ENCODE measurements at regions not wholly inside any gene's neighbourhood (a gene's known extent, or its start where the extent isn't known, plus 50 kb on each side); places are given as distances from the start of the nearest gene placed in this dataset.
"Not testable (repeated sequence)": the region's sequence is repeated elsewhere in the genome, so short reads cannot be mapped to it uniquely, and the experiment has no call there.

DNA sequence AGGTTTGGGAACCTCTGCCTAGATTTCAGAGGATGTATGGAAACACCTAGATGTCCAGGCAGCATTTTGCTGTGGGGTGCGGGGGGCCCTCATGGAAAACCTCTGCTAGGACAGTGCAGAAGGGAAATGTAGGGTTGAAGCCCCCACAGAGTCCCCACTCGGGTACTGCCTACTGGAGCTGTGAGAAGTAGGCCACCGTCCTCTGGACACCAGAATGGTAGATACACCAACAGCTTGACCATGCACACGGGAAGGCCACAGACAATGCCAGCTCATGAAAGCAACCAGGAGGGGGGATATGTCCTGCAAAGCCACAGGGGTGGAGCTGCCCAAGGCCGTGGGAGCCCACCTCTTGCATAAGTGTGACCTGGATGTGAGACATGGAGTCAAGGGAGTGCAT, 1336.5 kb downstream of the SPATA31A7 start:
- DNase-seq; H3K27ac Mint-ChIP-seq; H3K4me3 Mint-ChIP-seq; POLR2A ChIA-PET; ATAC-seq; H3K27me3 Mint-ChIP-seq (ENCODE audit: low read depth); CTCF ChIA-PET; H3K4me1 Mint-ChIP-seq (ENCODE audit: low read depth); H3K36me3 Mint-ChIP-seq (ENCODE audit: low read depth); H3K9me3 Mint-ChIP-seq (ENCODE audit: insufficient read depth): not testable (repeated sequence)

DNA sequence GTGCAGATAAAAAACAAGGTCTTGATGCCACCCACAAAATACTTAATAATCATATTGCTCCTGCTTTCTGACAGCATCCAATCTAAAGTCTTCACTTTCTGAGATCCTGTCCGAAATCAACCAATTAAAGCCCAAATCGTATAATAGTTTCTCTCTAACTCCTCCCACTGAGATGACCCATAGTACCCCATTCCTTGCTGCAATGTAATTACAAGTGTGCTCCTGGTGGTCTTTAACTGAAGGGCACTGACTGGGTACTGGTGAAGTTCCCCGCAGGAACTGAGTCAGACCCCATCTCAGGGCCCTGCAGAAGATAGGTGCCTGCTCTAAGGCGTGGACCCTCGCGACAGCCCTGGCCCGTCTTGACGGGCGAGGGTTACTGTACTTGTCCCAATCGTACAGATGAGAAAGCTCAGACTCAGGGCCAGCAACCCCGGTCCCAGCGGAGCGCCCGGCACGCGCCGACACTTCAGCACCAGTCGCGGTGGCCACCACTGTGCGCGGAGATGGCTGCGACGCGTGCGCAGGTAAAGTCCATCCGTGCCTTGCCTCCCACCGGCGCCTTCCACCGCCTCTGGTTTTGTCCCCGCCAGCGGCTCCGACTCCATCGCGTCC, 1342.4 kb downstream of the SPATA31A7 start:
- H3K27ac Mint-ChIP-seq; POLR2A ChIA-PET; H3K27me3 Mint-ChIP-seq (ENCODE audit: low read depth); H3K36me3 Mint-ChIP-seq (ENCODE audit: low read depth); CTCF ChIA-PET; ATAC-seq; H3K9me3 Mint-ChIP-seq (ENCODE audit: insufficient read depth); H3K4me1 Mint-ChIP-seq (ENCODE audit: low read depth): not testable (repeated sequence)
- peak; percentile 21 for DNase-seq
- H3K4me3 Mint-ChIP-seq: peak overlapping the region; percentile 86

DNA sequence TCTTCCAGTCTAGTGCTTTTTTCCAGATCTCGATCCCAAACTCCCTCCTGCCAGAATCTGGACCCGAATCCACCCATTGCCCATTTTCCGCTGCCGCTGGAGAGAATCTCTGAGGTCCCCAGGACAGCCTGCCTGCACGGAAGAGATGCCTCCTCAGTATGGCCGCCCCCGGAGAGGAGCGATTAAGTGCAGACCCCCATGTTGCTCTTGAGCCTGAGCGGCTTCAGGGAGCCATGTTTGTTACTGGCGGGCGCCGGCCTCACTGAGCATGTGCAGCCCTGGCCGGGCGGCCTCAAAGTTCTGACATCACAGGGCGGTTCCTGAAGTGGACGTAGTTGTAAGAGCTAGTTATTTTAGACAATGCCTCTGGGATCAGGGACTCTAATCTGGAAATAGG, 1342.9 kb downstream of the SPATA31A7 start:
- H3K27me3 Mint-ChIP-seq (ENCODE audit: low read depth): not testable (repeated sequence)

DNA sequence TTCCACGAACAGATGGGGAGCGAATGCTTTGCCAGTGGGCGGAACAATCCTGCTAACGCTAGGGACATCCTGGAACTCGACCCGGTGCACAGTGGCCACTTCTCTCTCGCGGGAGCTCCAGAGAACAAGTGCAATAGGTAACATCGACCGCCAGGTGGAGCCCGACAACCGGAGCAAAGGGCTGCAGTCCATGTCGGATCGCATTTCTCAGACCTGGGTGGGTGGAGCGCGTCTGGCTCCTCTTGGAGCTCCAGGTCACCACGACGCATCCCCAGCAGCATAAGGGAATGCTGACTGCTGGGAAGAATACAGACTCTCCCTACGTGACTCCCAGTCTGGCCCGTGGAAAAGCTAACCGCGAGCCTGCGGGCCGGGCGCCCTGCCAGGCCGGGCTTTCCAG, 1360.7 kb downstream of the SPATA31A7 start:
- DNase-seq; H3K4me1 Mint-ChIP-seq (ENCODE audit: low read depth); POLR2A ChIA-PET; H3K9me3 Mint-ChIP-seq (ENCODE audit: insufficient read depth); H3K36me3 Mint-ChIP-seq (ENCODE audit: low read depth); H3K27ac Mint-ChIP-seq; H3K4me3 Mint-ChIP-seq; H3K27me3 Mint-ChIP-seq (ENCODE audit: low read depth); CTCF ChIA-PET; ATAC-seq: not testable (repeated sequence)

More for the DNA sequence above, 1342.9 kb downstream of the SPATA31A7 start:
- CTCF ChIA-PET; ATAC-seq; H3K36me3 Mint-ChIP-seq (ENCODE audit: low read depth); POLR2A ChIA-PET; H3K9me3 Mint-ChIP-seq (ENCODE audit: insufficient read depth); H3K4me1 Mint-ChIP-seq (ENCODE audit: low read depth): not testable (repeated sequence)
- Mint-ChIP-seq H3K4me3 (peak overlapping the region; percentile 86), H3K27ac (peak overlapping the region; percentile 91)
- peak; percentile 50 for DNase-seq

DNA sequence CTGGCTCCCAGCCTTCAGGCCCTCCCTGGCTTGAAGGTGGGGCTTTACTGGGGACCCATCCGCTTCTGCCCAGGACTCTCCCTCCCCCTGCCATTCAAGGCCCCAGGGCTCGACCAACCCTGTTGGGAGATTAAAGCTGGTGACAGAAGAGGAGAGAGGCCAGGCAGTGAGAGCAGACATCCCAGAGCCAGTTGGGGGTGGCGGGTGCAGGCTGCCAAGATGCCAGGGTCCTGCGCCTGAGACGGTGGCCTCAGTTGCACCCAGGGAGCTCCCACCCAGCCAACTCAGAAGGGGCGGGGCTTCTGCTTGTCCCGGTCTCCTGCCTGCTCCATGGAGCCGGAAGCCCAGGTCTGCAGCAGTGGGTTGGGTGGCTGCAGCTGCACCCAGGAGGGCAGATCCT, 1370.8 kb downstream of the SPATA31A7 start:
- H3K9me3 Mint-ChIP-seq (ENCODE audit: insufficient read depth); ATAC-seq; H3K4me3 Mint-ChIP-seq; H3K27ac Mint-ChIP-seq; POLR2A ChIA-PET; H3K4me1 Mint-ChIP-seq (ENCODE audit: low read depth); CTCF ChIA-PET; H3K36me3 Mint-ChIP-seq (ENCODE audit: low read depth); H3K27me3 Mint-ChIP-seq (ENCODE audit: low read depth); DNase-seq: not testable (repeated sequence)

DNA sequence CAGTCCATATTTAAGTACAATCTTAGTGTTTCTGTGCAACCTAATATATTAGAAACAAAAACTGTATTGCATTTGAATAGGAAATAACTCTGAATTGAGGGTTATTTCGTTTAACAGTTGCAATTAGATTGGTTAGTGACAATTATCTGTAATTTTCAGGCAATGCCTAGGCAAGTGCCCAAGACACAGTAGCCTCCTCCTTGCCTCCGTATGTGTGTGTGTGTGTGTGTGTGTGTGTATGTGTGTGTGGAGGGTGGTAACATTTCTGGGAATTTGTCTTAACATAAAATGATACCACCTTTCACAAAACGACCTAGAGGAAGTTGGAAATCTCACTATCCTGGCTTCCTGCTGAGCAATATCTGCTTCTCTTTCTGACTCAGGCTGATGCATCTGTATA, 1375.3 kb downstream of the SPATA31A7 start:
- H3K27me3 Mint-ChIP-seq (ENCODE audit: low read depth); DNase-seq; H3K36me3 Mint-ChIP-seq (ENCODE audit: low read depth); H3K4me1 Mint-ChIP-seq (ENCODE audit: low read depth); H3K4me3 Mint-ChIP-seq; H3K9me3 Mint-ChIP-seq (ENCODE audit: insufficient read depth); H3K27ac Mint-ChIP-seq; POLR2A ChIA-PET; ATAC-seq; CTCF ChIA-PET: not testable (repeated sequence)

DNA sequence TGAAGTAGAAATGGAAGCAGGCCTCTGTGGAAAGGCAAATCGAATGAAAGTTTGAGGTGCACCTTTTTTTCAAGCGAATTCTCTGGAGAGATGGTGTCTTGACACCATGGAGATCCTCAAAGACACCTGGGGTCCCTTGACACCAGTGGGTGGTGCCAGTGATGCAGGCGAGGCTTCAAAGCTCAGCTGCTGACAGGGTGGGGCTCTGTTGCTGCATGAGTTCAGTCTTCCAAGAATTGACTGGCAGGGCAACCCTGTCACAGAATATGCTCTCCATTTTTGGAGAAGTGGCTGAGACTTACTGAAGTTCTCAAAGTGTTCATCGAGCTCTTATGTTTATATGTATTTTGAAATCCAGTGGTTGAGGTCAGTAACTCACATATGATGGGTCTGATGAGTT, 1376.6 kb downstream of the SPATA31A7 start:
- POLR2A ChIA-PET; ATAC-seq; H3K4me1 Mint-ChIP-seq (ENCODE audit: low read depth); CTCF ChIA-PET; H3K27me3 Mint-ChIP-seq (ENCODE audit: low read depth); H3K9me3 Mint-ChIP-seq (ENCODE audit: insufficient read depth); DNase-seq; H3K36me3 Mint-ChIP-seq (ENCODE audit: low read depth); H3K27ac Mint-ChIP-seq; H3K4me3 Mint-ChIP-seq: not testable (repeated sequence)

DNA sequence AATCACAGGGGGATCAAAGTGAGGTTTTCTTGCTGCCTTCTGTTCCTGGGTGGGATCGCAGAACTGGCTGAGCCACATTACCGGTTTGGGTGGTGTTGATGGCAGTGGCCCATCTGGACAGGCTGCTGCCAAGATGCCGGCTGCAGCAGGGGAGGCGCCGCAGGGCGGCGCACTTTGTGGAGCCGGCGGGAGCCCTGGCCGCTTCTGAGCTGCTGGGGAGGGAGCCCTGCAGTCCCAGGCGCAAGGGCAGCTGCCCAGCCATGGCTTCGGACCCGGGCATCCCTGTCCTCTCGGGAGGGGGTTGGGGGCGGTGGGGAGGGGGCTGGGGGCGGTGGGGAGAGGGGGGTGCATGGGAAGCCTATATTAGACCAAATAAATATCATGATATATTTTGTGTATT, 1407.3 kb downstream of the SPATA31A7 start:
- H3K9me3 Mint-ChIP-seq (ENCODE audit: insufficient read depth); CTCF ChIA-PET; POLR2A ChIA-PET; H3K27ac Mint-ChIP-seq; ATAC-seq; H3K27me3 Mint-ChIP-seq (ENCODE audit: low read depth); H3K36me3 Mint-ChIP-seq (ENCODE audit: low read depth); DNase-seq; H3K4me1 Mint-ChIP-seq (ENCODE audit: low read depth); H3K4me3 Mint-ChIP-seq: not testable (repeated sequence)

Data from activated CD8-positive, alpha-beta T cell treated with anti-CD3 and anti-CD28 coated beads, Interleukin-2, amount 10 ng/mL, durations not matched to agents 7 days and 5 days (primary cell).